ENCODE measurements at regions not wholly inside any gene's neighbourhood (a gene's known extent, or its start where the extent isn't known, plus 50 kb on each side); places are given as distances from the start of the nearest gene placed in this dataset.
"Not testable (repeated sequence)": the region's sequence is repeated elsewhere in the genome, so short reads cannot be mapped to it uniquely, and the experiment has no call there.

DNA sequence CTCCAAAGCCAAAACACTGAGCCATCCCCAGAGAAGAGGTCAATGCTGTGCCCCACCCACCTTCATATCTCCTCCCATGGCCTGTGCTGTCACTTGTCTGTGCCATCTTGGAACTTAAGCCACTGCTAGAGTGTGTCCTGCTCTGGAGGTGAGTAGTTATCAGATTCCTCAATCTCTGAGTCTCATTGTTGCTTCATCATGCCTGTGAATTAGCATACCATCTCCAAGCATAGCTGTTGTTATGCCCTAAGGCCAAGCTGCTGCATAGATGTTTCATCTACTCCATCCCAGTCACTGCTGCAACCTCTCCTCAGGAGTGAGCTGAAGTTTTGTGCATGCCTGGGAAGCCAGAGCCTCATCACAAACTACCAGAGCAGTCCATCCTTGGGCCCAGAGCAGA is 349.0 kb downstream of the ZWINT start:
- DNase-seq (ENCODE audit: low read depth), result no peak
- no peak overlapping the region for H3K4me3 ChIP-seq (ENCODE audit: control insufficient read depth, low read depth, low read length)
- TF ChIP-seq, protein P1, sequence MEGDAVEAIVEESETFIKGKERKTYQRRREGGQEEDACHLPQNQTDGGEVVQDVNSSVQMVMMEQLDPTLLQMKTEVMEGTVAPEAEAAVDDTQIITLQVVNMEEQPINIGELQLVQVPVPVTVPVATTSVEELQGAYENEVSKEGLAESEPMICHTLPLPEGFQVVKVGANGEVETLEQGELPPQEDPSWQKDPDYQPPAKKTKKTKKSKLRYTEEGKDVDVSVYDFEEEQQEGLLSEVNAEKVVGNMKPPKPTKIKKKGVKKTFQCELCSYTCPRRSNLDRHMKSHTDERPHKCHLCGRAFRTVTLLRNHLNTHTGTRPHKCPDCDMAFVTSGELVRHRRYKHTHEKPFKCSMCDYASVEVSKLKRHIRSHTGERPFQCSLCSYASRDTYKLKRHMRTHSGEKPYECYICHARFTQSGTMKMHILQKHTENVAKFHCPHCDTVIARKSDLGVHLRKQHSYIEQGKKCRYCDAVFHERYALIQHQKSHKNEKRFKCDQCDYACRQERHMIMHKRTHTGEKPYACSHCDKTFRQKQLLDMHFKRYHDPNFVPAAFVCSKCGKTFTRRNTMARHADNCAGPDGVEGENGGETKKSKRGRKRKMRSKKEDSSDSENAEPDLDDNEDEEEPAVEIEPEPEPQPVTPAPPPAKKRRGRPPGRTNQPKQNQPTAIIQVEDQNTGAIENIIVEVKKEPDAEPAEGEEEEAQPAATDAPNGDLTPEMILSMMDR (conservative IDR thresholded peaks at IDR 0.05; ENCODE audit: control insufficient read depth, insufficient read depth, low read depth, low read length), result no peak

DNA sequence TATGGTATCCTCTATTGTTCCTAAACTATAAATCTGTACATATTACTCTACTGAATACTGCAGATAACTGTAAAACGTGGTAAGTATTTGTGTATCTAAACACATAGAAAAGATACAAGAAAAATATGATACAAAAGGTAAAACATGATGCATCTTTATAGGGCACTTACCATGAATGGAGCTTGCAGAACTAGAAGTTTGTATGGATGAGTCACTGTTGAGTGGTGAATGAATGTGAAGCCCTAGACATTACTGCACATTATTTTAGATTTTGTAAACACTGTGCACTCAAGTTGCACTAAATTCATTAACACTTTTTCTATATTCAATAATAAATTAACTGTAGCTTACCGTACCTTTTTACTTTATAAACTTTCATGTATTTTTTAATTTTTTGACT is 357.5 kb downstream of the ZWINT start:
- no peak for DNase-seq (ENCODE audit: low read depth)
- no peak overlapping the region for H3K4me3 ChIP-seq (ENCODE audit: control insufficient read depth, low read depth, low read length)
- TF ChIP-seq, protein P1 (conservative IDR thresholded peaks at IDR 0.05; ENCODE audit: control insufficient read depth, insufficient read depth, low read depth, low read length), result no peak

- no peak overlapping the region for H3K4me3 ChIP-seq (ENCODE audit: control insufficient read depth, low read depth, low read length)
- DNase-seq (ENCODE audit: low read depth), result no peak
- TF ChIP-seq, protein P1 (conservative IDR thresholded peaks at IDR 0.05; ENCODE audit: control insufficient read depth, insufficient read depth, low read depth, low read length), result no peak
These were observed 371.9 kb downstream of the ZWINT start for GRCh38 chr10:55989188-55989587.

DNA sequence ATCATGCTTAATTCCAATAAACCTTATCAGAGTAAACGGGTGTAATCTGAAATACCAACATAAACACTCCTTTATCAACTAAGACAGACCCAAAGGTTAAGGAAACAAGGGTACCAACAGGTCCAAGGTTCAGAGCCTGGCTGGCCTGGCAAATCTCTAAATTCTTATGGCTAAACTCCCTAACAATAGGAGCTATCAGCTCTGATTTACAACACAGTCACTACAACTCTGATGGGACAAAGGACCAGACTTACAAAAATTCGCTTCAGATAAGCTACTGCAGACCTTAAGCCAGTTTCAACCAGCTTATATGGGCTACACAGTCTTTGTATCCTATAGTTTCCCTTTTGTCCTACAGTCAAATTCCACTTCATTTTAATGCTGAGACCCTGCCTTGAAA is 381.9 kb downstream of the ZWINT start:
- DNase-seq (ENCODE audit: low read depth), result no peak
- TF ChIP-seq, protein P1 (conservative IDR thresholded peaks at IDR 0.05; ENCODE audit: control insufficient read depth, insufficient read depth, low read depth, low read length), result no peak
- H3K4me3 ChIP-seq (ENCODE audit: control insufficient read depth, low read depth, low read length), result no peak overlapping the region

DNA sequence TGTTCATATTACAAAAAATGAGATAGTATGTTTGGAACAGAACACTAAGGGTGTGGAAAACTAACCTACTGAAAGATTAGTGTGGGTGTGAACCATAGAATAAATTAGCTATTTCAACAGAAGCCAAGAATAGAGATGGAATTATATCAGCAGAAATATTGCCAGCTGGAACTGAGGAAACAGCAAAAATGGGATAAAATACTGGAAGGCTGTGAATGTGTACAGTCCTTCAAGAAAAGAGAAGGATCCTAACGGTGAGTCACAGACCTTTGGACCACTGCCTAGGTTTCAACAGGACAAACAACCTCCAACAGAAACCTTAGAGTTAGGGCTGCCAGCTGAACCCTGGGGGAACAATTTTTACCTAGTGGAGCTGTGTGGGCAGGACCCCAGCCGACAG is 395.0 kb downstream of the ZWINT start:
- H3K4me3 ChIP-seq (ENCODE audit: control insufficient read depth, low read depth, low read length), result no peak overlapping the region
- TF ChIP-seq, protein P1 (conservative IDR thresholded peaks at IDR 0.05; ENCODE audit: control insufficient read depth, insufficient read depth, low read depth, low read length), result no peak
- DNase-seq (ENCODE audit: low read depth), result peak; percentile 1

- DNase-seq (ENCODE audit: low read depth), result no peak
- TF ChIP-seq, protein P1 (conservative IDR thresholded peaks at IDR 0.05; ENCODE audit: control insufficient read depth, insufficient read depth, low read depth, low read length), result no peak
- H3K4me3 ChIP-seq (ENCODE audit: control insufficient read depth, low read depth, low read length), result no peak overlapping the region
These were observed 417.7 kb downstream of the ZWINT start for GRCh38 chr10:55943403-55943802.

DNA sequence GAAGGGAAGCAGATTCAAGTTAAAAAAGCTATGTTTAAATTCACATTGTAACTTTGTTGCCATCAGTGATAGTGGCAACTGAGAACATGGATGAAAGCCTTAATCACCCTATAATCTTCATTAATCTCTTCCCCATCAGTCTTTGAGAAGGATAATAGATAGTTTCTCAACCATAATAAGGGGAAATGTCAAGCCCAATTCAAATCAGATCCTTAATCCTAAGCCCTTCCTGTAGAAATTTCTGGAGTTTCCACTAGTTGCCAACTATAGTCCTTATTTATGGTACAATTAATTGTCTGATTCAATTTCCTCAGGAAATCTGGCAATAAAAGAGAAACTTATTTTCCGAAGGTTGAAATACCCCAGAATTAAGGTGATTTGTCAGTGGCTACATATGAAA is 431.8 kb downstream of the ZWINT start:
- no peak overlapping the region for H3K4me3 ChIP-seq (ENCODE audit: control insufficient read depth, low read depth, low read length)
- no peak for DNase-seq (ENCODE audit: low read depth)
- TF ChIP-seq, protein P1 (conservative IDR thresholded peaks at IDR 0.05; ENCODE audit: control insufficient read depth, insufficient read depth, low read depth, low read length), result no peak

DNA sequence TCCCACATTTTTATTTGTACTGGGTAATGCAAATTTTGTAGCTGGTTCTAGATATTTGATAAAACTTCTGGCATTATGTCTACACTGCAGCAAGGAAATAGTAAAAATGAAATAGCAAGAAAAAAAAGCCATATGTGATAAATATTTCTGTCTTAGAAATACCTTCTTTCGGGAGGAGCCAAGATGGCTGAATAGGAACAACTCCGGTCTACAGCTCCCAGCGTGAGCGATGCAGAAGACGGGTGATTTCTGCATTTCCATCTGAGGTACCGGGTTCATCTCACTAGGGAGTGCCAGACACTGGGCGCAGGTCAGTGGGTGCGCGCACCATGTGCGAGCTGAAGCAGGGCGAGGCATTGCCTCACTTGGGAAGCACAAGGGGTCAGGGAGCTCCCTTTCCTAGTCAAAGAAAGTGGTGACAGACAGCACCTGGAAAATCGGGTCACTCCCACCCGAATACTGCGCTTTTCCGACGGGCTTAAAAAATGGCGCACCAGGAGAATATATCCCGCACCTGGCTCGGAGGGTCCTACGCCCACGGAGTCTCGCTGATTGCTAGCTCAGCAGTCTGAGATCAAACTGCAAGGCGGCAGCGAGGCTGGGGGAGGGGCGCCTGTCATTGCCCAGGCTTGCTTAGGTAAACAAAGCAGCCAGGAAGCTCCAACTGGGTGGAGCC is 461.4 kb downstream of the ZWINT start:
- not testable (repeated sequence) for H3K4me3 ChIP-seq (ENCODE audit: control insufficient read depth, low read depth, low read length)

More for the DNA sequence above, 461.4 kb downstream of the ZWINT start:
- not testable (repeated sequence) for DNase-seq (ENCODE audit: low read depth)

All from fibroblast of mammary gland (primary cell).